ENCODE measurements at regions not wholly inside any gene's neighbourhood (a gene's known extent, or its start where the extent isn't known, plus 50 kb on each side); places are given as distances from the start of the nearest gene placed in this dataset.

GRCh38 chr16:54588026-54588425 lies 301.4 kb upstream of the IRX3 start:
- TF ChIP-seq POLR2A (IDR thresholded peaks at IDR 0.05) (no peak), CTCF (IDR thresholded peaks at IDR 0.05) (no peak)
- 68 to 69% methylated on average over 5 of the region's 5 CpGs for WGBS, 2 donors

GRCh38 chr16:54587176-54587515 lies 300.6 kb upstream of the IRX3 start:
- H3K9me3 ChIP-seq, result no peaks in the 10 kb centered on the region
- H3K36me3 ChIP-seq (ENCODE audit: low read depth, missing control alignments), result no peaks in the 10 kb centered on the region
- no peak for DNase-seq
- 58 to 60% methylated on average over 3 of the region's 3 CpGs for WGBS, 2 donors
- no peaks in the 10 kb centered on the region for H3K4me1 ChIP-seq
- no peak for TF ChIP-seq POLR2A (IDR thresholded peaks at IDR 0.05)
- H3K27me3 ChIP-seq, result no peaks in the 10 kb centered on the region
- no peak overlapping the region for H3K27ac ChIP-seq
- H3K4me3 ChIP-seq, result no peak overlapping the region
- intact Hi-C loops (cut with DNase I; ENCODE audit: low total_unique reads), result no loop called here

More at GRCh38 chr16:54588026-54588425, 301.4 kb upstream of the IRX3 start:
- Histone ChIP-seq H3K9me3 (no peaks in the 10 kb centered on the region), H3K4me3 (no peak overlapping the region), H3K27me3 (no peaks in the 10 kb centered on the region), H3K4me1 (no peaks in the 10 kb centered on the region), H3K36me3 (ENCODE audit: low read depth, missing control alignments) (no peaks in the 10 kb centered on the region), H3K27ac (no peak overlapping the region)
- intact Hi-C loops (cut with DNase I; ENCODE audit: low total_unique reads), result no loop called here
- DNase-seq, result no peak

- H3K27me3 ChIP-seq, result no peaks in the 10 kb centered on the region
- H3K9me3 ChIP-seq, result no peaks in the 10 kb centered on the region
- no peak overlapping the region for H3K4me3 ChIP-seq
- 82 to 84% methylated on average over 4 of the region's 4 CpGs for WGBS, 2 donors
- TF ChIP-seq CTCF (IDR thresholded peaks at IDR 0.05) (no peak), POLR2A (IDR thresholded peaks at IDR 0.05) (no peak)
- DNase-seq, result no peak
- H3K27ac ChIP-seq, result no peak overlapping the region
- intact Hi-C loops (cut with DNase I; ENCODE audit: low total_unique reads), result no loop called here
- H3K36me3 ChIP-seq (ENCODE audit: low read depth, missing control alignments), result no peaks in the 10 kb centered on the region
- H3K4me1 ChIP-seq, result no peaks in the 10 kb centered on the region
These were observed 300.0 kb upstream of the IRX3 start for GRCh38 chr16:54586474-54587175.

GRCh38 chr16:54585998-54586340 lies 299.4 kb upstream of the IRX3 start:
- intact Hi-C loops (cut with DNase I; ENCODE audit: low total_unique reads), result no loop called here
- no peaks in the 10 kb centered on the region for H3K9me3 ChIP-seq
- TF ChIP-seq CTCF (IDR thresholded peaks at IDR 0.05), result no peak
- TF ChIP-seq POLR2A (IDR thresholded peaks at IDR 0.05), result no peak
- DNase-seq, result no peak
- 61 to 68% methylated on average over 14 of the region's 14 CpGs for WGBS, 2 donors
- no peaks in the 10 kb centered on the region for H3K4me1 ChIP-seq
- H3K36me3 ChIP-seq (ENCODE audit: low read depth, missing control alignments), result no peaks in the 10 kb centered on the region
- no peaks in the 10 kb centered on the region for H3K27me3 ChIP-seq
- H3K4me3 ChIP-seq, result no peak overlapping the region
- no peak overlapping the region for H3K27ac ChIP-seq

- no peak overlapping the region for H3K27ac ChIP-seq
- H3K9me3 ChIP-seq, result no peaks in the 10 kb centered on the region
- WGBS, 2 donors, result 61 to 67% methylated on average over 21 of the region's 21 CpGs
- no peak overlapping the region for H3K4me3 ChIP-seq
- no peaks in the 10 kb centered on the region for H3K4me1 ChIP-seq
- intact Hi-C loops (cut with DNase I; ENCODE audit: low total_unique reads), result no loop called here
- TF ChIP-seq POLR2A (IDR thresholded peaks at IDR 0.05), result no peak
- TF ChIP-seq CTCF (IDR thresholded peaks at IDR 0.05), result no peak
- no peaks in the 10 kb centered on the region for H3K27me3 ChIP-seq
- no peak for DNase-seq
- no peaks in the 10 kb centered on the region for H3K36me3 ChIP-seq (ENCODE audit: low read depth, missing control alignments)
These were observed 298.8 kb upstream of the IRX3 start for GRCh38 chr16:54585094-54585997.
